Fibroblast of mammary gland (primary cell): ENCODE measurements at regions not wholly inside any gene's neighbourhood (a gene's known extent, or its start where the extent isn't known, plus 50 kb on each side); places are given as distances from the start of the nearest gene placed in this dataset.
"Not testable (repeated sequence)": the region's sequence is repeated elsewhere in the genome, so short reads cannot be mapped to it uniquely, and the experiment has no call there.

Source experiments
- DNase-seq: peaks from one replicate; pipeline ENCODE4 v3.0.0-alpha.2; 2010; ENCODE audit warnings: low read depth
- H3K4me3 ChIP-seq: 2 replicates; pipeline ENCODE4 v1.5.1; 2011; ENCODE audit warnings: low read depth, mild to moderate bottlenecking, low read length, moderate library complexity; ENCODE audit not compliant: control insufficient read depth
- TF ChIP-seq, protein P1 (sequence below): conservative IDR thresholded peaks from 2 replicates; pipeline ENCODE4 v1.5.1; 2011; ENCODE audit warnings: low read depth, low read length, inconsistent platforms; ENCODE audit not compliant: control insufficient read depth, insufficient read depth

DNA sequence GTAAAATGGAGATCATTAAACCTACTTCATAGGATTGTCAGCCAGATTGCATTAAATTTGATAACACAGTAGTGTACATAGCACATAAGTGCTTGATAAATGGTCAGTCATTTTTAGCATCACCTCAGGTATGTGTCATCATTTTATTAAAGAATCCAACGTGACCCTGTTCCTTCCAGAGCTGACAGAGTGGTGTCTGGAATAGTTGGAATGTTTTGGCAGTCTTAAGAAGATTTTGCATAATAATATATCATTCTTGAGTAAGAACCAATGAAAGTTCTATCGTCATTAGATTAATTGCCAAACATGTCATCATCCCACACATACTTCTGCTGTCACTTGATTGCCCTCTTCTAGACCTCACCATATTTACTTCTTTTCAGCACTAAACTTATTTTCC is 451.4 kb upstream of the POM121L12 start:
- DNase-seq, result no peak
- H3K4me3 ChIP-seq, result no peak overlapping the region
- TF ChIP-seq, protein P1, sequence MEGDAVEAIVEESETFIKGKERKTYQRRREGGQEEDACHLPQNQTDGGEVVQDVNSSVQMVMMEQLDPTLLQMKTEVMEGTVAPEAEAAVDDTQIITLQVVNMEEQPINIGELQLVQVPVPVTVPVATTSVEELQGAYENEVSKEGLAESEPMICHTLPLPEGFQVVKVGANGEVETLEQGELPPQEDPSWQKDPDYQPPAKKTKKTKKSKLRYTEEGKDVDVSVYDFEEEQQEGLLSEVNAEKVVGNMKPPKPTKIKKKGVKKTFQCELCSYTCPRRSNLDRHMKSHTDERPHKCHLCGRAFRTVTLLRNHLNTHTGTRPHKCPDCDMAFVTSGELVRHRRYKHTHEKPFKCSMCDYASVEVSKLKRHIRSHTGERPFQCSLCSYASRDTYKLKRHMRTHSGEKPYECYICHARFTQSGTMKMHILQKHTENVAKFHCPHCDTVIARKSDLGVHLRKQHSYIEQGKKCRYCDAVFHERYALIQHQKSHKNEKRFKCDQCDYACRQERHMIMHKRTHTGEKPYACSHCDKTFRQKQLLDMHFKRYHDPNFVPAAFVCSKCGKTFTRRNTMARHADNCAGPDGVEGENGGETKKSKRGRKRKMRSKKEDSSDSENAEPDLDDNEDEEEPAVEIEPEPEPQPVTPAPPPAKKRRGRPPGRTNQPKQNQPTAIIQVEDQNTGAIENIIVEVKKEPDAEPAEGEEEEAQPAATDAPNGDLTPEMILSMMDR, result no peak

- not testable (repeated sequence) for DNase-seq, H3K4me3 ChIP-seq
Measured at GRCh38 chr7:52573141-52573540, 462.3 kb upstream of the POM121L12 start.

- TF ChIP-seq, protein P1, result no peak
- no peak overlapping the region for H3K4me3 ChIP-seq
Measured at GRCh38 chr7:52571026-52571425, 464.4 kb upstream of the POM121L12 start.

GRCh38 chr7:52569151-52569550 is 466.3 kb upstream of the POM121L12 start:
- no peak for DNase-seq
- TF ChIP-seq, protein P1, result no peak
- no peak overlapping the region for H3K4me3 ChIP-seq

More at GRCh38 chr7:52571026-52571425, 464.4 kb upstream of the POM121L12 start:
- DNase-seq, result no peak

DNA sequence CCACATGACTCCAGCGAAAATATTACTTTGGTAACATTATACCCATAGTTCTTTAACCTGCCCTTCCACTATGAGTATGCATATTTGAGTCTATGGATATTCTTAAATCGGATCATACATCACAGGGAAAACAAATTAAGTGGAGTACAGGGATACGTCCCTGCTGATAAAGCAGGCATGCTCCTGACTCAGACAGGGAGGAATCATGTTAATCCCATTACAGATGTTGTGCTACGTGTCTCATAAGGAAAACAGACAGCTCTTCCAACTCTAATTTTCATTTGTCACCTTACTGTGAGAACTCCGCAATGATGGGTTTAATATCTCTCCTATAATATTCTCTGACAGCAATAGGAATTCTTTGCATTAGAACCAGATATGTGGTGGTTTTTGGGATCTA is 469.5 kb upstream of the POM121L12 start:
- TF ChIP-seq, protein P1, result no peak
- no peak for DNase-seq
- no peak overlapping the region for H3K4me3 ChIP-seq

GRCh38 chr7:52555805-52556204 is 479.6 kb upstream of the POM121L12 start:
- TF ChIP-seq, protein P1, result no peak
- DNase-seq, result no peak
- H3K4me3 ChIP-seq, result no peak overlapping the region

GRCh38 chr7:52547308-52547910 is 488.0 kb upstream of the POM121L12 start:
- TF ChIP-seq, protein P1, result no peak
- no peak overlapping the region for H3K4me3 ChIP-seq
- DNase-seq, result no peak

- DNase-seq, H3K4me3 ChIP-seq: not testable (repeated sequence)
Measured at GRCh38 chr7:52541198-52541765, 494.2 kb upstream of the POM121L12 start.
